ENCODE measurements at regions not wholly inside any gene's neighbourhood (a gene's known extent, or its start where the extent isn't known, plus 50 kb on each side); places are given as distances from the start of the nearest gene placed in this dataset.

GRCh38 chr4:41446391-41446790 lies 91.6 kb upstream of the LIMCH1 start:
- TF ChIP-seq, protein P1, sequence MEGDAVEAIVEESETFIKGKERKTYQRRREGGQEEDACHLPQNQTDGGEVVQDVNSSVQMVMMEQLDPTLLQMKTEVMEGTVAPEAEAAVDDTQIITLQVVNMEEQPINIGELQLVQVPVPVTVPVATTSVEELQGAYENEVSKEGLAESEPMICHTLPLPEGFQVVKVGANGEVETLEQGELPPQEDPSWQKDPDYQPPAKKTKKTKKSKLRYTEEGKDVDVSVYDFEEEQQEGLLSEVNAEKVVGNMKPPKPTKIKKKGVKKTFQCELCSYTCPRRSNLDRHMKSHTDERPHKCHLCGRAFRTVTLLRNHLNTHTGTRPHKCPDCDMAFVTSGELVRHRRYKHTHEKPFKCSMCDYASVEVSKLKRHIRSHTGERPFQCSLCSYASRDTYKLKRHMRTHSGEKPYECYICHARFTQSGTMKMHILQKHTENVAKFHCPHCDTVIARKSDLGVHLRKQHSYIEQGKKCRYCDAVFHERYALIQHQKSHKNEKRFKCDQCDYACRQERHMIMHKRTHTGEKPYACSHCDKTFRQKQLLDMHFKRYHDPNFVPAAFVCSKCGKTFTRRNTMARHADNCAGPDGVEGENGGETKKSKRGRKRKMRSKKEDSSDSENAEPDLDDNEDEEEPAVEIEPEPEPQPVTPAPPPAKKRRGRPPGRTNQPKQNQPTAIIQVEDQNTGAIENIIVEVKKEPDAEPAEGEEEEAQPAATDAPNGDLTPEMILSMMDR (IDR thresholded peaks at IDR 0.05; ENCODE audit: unreplicated experiment), result no peak
- POLR2A ChIA-PET, result no interaction called here
- no peaks in the 10 kb centered on the region for H3K9me3 Mint-ChIP-seq (ENCODE audit: unreplicated experiment)
- no peak overlapping the region for H3K4me3 Mint-ChIP-seq (ENCODE audit: unreplicated experiment)
- peaks cover 9% of the 10 kb centered on the region for H3K4me1 Mint-ChIP-seq (ENCODE audit: insufficient read depth, unreplicated experiment)
- no TSS peak for BruUV-seq (replicated peaks)
- CTCF ChIA-PET, result no interaction called here
- no peaks in the 10 kb centered on the region for H3K36me3 Mint-ChIP-seq (ENCODE audit: insufficient read depth, unreplicated experiment)
- H3K27ac Mint-ChIP-seq (ENCODE audit: low read depth, unreplicated experiment), result no peak overlapping the region
- DNase-seq (ENCODE audit: unreplicated experiment), result no peak
- intact Hi-C loops (cut with micrococcal nuclease), result no loop called here
- H3K27me3 Mint-ChIP-seq (ENCODE audit: insufficient read depth, unreplicated experiment), result no peaks in the 10 kb centered on the region

- H3K27ac Mint-ChIP-seq (ENCODE audit: low read depth, unreplicated experiment), result no peak overlapping the region
- peaks cover 14% of the 10 kb centered on the region for H3K4me1 Mint-ChIP-seq (ENCODE audit: insufficient read depth, unreplicated experiment)
- intact Hi-C loops (cut with micrococcal nuclease), result no loop called here
- H3K27me3 Mint-ChIP-seq (ENCODE audit: insufficient read depth, unreplicated experiment), result no peaks in the 10 kb centered on the region
- no peak for DNase-seq (ENCODE audit: unreplicated experiment)
- H3K4me3 Mint-ChIP-seq (ENCODE audit: unreplicated experiment), result no peak overlapping the region
- no peaks in the 10 kb centered on the region for H3K9me3 Mint-ChIP-seq (ENCODE audit: unreplicated experiment)
- ChIA-PET POLR2A (interaction anchor here (0.6 kb wide), 1 partner anchor 9 kb away, joined by 3 read pairs; no protein-coding TSS in a partner anchor), CTCF (no interaction called here)
- no peaks in the 10 kb centered on the region for H3K36me3 Mint-ChIP-seq (ENCODE audit: insufficient read depth, unreplicated experiment)
- no TSS peak for BruUV-seq (replicated peaks)
- TF ChIP-seq, protein P1 (IDR thresholded peaks at IDR 0.05; ENCODE audit: unreplicated experiment), result no peak
Measured at GRCh38 chr4:41446981-41447725, 90.8 kb upstream of the LIMCH1 start.

GRCh38 chr4:41448934-41449333 lies 89.0 kb upstream of the LIMCH1 start:
- TF ChIP-seq, protein P1 (IDR thresholded peaks at IDR 0.05; ENCODE audit: unreplicated experiment), result no peak
- intact Hi-C loops (cut with micrococcal nuclease), result no loop called here

DNA sequence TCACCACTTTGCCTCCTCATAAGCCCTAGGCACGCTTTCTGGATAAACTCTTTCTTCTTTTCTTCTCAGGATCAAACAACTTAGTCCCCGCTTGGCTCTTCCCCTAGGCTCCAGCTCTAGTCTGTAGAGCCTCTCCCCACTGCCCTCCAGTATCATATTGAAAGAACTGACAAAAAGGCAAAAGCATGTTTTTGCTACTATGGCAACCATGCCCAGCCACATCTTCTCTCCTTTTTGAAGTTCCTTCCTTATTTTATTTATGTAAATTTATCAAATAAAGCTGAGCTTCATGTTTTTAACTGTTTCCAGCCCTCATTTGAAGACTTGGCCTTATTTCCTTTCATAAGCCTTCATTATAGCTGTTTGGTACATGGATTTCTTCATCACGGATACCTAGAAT lies 86.0 kb upstream of the LIMCH1 start:
- no peak for DNase-seq (ENCODE audit: unreplicated experiment)
- TF ChIP-seq, protein P1 (IDR thresholded peaks at IDR 0.05; ENCODE audit: unreplicated experiment), result no peak
- CTCF ChIA-PET, result no interaction called here
- no peaks in the 10 kb centered on the region for H3K9me3 Mint-ChIP-seq (ENCODE audit: unreplicated experiment)
- no TSS peak for BruUV-seq (replicated peaks)
- no peak overlapping the region for H3K27ac Mint-ChIP-seq (ENCODE audit: low read depth, unreplicated experiment)
- no peaks in the 10 kb centered on the region for H3K36me3 Mint-ChIP-seq (ENCODE audit: insufficient read depth, unreplicated experiment)
- POLR2A ChIA-PET, result interaction anchor here (0.6 to 0.7 kb wide), 2 partner anchors 10 to 29 kb away, joined by 3 read pairs; no protein-coding TSS in a partner anchor
- peaks cover 32% of the 10 kb centered on the region for H3K4me1 Mint-ChIP-seq (ENCODE audit: insufficient read depth, unreplicated experiment)
- no peak overlapping the region for H3K4me3 Mint-ChIP-seq (ENCODE audit: unreplicated experiment)
- intact Hi-C loops (cut with micrococcal nuclease), result no loop called here
- H3K27me3 Mint-ChIP-seq (ENCODE audit: insufficient read depth, unreplicated experiment), result no peaks in the 10 kb centered on the region

More at GRCh38 chr4:41448934-41449333, 89.0 kb upstream of the LIMCH1 start:
- peak; percentile 34 for DNase-seq (ENCODE audit: unreplicated experiment)
- no TSS peak for BruUV-seq (replicated peaks)
- Mint-ChIP-seq H3K27ac (ENCODE audit: low read depth, unreplicated experiment) (no peak overlapping the region), H3K4me1 (ENCODE audit: insufficient read depth, unreplicated experiment) (peaks cover 17% of the 10 kb centered on the region), H3K9me3 (ENCODE audit: unreplicated experiment) (no peaks in the 10 kb centered on the region), H3K27me3 (ENCODE audit: insufficient read depth, unreplicated experiment) (no peaks in the 10 kb centered on the region), H3K36me3 (ENCODE audit: insufficient read depth, unreplicated experiment) (no peaks in the 10 kb centered on the region), H3K4me3 (ENCODE audit: unreplicated experiment) (no peak overlapping the region)
- CTCF ChIA-PET, result interaction anchor here (0.6 kb wide), 1 partner anchor 614 kb away, joined by 4 read pairs; no protein-coding TSS in a partner anchor
- POLR2A ChIA-PET, result interaction anchor here (1.5 kb wide), 1 partner anchor 12 kb away, joined by 4 read pairs; no protein-coding TSS in a partner anchor

All from MCF 10A (cell line).